GM06990 (cell line): ENCODE measurements at regions not wholly inside any gene's neighbourhood (a gene's known extent, or its start where the extent isn't known, plus 50 kb on each side); places are given as distances from the start of the nearest gene placed in this dataset.

Source experiments
- DNase-seq: peaks from one replicate; pipeline ENCODE4 v3.0.0-alpha.2; 2011; ENCODE audit not compliant: insufficient read length; ENCODE audit errors: extremely low read depth
- H3K27me3 ChIP-seq: replicated peaks from 2 replicates; pipeline ENCODE4 v1.6.0; 2011; ENCODE audit warnings: low read length; ENCODE audit not compliant: control insufficient read depth, insufficient read depth
- H3K36me3 ChIP-seq: 2 replicates; pipeline ENCODE4 v1.5.1; 2011; ENCODE audit warnings: low read length; ENCODE audit not compliant: control insufficient read depth, insufficient read depth
- H3K4me3 ChIP-seq: replicated peaks from 2 replicates; pipeline ENCODE4 v1.5.1; 2011; ENCODE audit warnings: low read depth, mild to moderate bottlenecking, control low read depth, low read length
- TF ChIP-seq, protein P1 (sequence below): IDR thresholded peaks from 2 replicates; pipeline ENCODE4 v1.5.1; 2011; ENCODE audit warnings: low read length, control low read depth, mild to moderate bottlenecking, inconsistent platforms; ENCODE audit not compliant: insufficient read depth, poor library complexity, severe bottlenecking

DNA sequence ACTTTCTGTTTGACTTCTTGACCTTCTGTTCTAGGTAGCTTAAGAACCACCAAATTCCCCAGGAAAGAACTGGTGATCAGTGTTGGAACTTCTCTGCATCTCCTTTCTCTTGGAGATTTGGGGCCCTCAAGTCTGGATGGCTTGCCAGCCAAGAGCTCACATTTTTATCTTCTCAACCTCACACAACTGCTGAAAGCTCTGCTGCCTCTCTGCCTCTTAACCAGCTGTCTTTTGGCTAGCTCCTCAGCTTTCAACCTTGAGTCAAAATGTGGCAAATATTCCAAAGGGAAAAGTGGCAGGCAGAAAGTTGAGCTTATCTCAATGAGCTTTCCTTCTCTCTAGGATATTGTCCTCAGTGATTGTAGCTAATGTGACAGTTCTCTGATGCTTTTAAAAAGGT, 89.2 kb upstream of the CCDC190 start:
- TF ChIP-seq, protein P1, sequence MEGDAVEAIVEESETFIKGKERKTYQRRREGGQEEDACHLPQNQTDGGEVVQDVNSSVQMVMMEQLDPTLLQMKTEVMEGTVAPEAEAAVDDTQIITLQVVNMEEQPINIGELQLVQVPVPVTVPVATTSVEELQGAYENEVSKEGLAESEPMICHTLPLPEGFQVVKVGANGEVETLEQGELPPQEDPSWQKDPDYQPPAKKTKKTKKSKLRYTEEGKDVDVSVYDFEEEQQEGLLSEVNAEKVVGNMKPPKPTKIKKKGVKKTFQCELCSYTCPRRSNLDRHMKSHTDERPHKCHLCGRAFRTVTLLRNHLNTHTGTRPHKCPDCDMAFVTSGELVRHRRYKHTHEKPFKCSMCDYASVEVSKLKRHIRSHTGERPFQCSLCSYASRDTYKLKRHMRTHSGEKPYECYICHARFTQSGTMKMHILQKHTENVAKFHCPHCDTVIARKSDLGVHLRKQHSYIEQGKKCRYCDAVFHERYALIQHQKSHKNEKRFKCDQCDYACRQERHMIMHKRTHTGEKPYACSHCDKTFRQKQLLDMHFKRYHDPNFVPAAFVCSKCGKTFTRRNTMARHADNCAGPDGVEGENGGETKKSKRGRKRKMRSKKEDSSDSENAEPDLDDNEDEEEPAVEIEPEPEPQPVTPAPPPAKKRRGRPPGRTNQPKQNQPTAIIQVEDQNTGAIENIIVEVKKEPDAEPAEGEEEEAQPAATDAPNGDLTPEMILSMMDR: no peak
- no peaks in the 10 kb centered on the region for H3K27me3 ChIP-seq
- no peaks in the 10 kb centered on the region for H3K36me3 ChIP-seq
- no peak for DNase-seq
- H3K4me3 ChIP-seq: no peak overlapping the region

DNA sequence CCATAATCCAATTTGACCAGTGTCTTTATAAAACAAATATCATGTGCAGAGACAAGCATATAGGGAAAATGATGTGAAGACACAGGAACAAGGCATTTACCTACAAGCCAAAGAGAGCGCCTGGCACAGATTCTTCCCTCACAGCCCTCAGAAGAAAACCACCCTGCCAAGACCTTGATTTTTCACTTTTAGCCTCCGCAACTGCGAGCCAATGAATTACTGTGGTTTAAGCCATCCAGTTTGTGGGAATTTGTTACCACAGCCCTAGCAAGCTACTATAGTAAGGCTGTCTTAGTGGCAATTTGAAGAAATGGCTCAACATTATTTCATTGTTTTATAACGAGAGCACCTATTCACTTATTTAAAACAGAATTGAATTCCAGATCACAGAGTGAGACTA, 85.7 kb upstream of the CCDC190 start:
- DNase-seq: no peak
- TF ChIP-seq, protein P1: no peak
- H3K27me3 ChIP-seq: no peaks in the 10 kb centered on the region
- no peaks in the 10 kb centered on the region for H3K36me3 ChIP-seq
- H3K4me3 ChIP-seq: no peak overlapping the region

DNA sequence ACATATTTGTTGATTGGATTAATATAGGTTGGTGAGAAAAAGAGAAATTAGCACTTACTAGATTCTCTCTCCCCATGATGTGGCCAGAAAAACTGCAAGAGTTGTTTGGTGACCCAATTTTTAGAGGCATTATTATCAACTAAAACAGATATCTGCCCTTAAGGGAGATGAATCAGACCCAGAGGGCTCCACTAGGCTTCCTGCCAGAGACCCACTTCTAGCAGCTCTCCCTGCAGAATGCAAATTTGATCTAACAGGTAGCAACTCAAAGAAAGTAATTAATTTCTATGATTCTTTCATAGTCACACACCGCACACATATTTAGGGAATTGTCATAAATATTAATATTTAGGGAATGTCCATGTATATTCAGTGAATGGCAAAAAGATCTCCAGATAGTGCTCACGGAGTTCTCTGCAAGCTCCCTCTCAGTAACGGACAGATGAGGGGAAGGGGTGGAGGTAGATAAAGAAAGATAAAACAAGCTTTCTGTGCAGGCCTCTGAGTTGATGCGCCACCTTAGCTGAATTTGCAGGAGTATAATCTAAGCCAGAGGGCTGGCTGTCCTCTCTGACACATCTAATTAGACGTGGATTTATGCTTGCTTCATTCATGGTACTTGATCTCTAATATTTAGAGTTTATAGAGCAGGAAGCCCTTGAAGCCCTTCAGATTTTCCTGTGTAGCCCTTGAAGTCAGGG, 84.1 kb upstream of the CCDC190 start:
- TF ChIP-seq, protein P1: no peak
- no peaks in the 10 kb centered on the region for H3K36me3 ChIP-seq
- H3K27me3 ChIP-seq: no peaks in the 10 kb centered on the region; the same call in 1 of the 2 replicates
- DNase-seq: no peak
- no peak overlapping the region for H3K4me3 ChIP-seq

DNA sequence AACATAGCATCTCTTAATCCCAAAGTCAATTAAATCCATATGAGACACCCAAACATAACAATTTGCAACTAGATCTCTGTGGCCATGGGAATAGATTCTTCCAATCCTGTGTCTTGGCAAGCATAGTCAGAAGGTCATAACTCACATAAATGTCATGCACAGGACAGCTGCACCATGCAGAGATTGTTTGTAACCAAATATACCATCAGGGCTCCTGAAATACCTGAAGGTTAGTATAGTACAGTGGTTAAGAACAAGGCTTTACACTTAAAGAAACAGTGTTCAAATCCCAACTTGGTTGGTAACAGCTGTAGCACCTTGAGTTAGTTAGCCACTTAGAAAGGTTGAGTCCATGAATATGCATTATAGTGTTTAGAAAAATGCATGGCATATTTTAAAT, 82.6 kb upstream of the CCDC190 start:
- no peaks in the 10 kb centered on the region; the same call in 1 of the 2 replicates for H3K27me3 ChIP-seq
- TF ChIP-seq, protein P1: no peak
- H3K36me3 ChIP-seq: no peaks in the 10 kb centered on the region
- no peak overlapping the region for H3K4me3 ChIP-seq
- DNase-seq: no peak

DNA sequence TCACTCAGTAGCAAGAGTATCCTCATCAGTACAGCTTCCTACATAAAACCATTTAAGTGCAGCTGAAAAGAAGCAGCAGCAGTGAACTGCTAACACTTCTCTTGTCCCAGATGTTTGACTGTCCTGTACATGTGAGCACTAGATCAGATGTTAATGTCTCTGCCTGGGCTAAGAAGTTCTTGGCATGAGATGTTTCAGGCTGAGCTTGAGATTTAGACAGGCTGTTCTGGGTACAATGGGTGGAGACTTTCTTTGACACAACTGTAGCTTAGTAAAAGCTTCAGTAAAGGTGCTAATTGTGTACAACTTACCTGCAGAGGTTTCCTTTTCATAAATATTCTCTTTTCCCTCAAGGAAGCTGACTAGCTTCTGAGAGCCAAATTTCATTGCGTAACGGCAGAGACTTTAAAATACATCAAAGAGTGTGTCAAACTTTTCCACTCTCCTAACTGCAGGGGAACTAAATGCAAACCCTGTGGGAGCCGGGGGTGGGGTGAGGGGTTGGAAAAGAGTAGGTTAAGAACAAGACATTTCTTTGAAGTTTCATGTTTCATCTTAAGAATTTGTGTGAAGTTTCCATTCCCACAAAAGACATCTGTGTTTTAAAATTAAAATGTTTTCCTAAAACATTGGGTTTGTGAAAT, 82.1 kb upstream of the CCDC190 start:
- H3K4me3 ChIP-seq: no peak overlapping the region
- H3K36me3 ChIP-seq: no peaks in the 10 kb centered on the region
- no peak for DNase-seq
- no peaks in the 10 kb centered on the region; the same call in 1 of the 2 replicates for H3K27me3 ChIP-seq
- TF ChIP-seq, protein P1: no peak
